K562 (cell line): ENCODE measurements at regions not wholly inside any gene's neighbourhood (a gene's known extent, or its start where the extent isn't known, plus 50 kb on each side); places are given as distances from the start of the nearest gene placed in this dataset.

Experiments used
- HDAC8 ChIP-seq: fragments of 450-650 bp; IDR thresholded peaks from 2 replicates; pipeline ENCODE4 v1.6.1; 2016; ENCODE audit warnings: mild to moderate bottlenecking, missing genetic modification characterization, moderate library complexity, missing compliant biosample characterization
- NFYB ChIP-seq: IDR thresholded peaks from 2 replicates; pipeline ENCODE4 v1.6.1; 2011; ENCODE audit warnings: mild to moderate bottlenecking, moderate library complexity; ENCODE audit not compliant: insufficient read length; ENCODE audit errors: extremely low read depth
- PML ChIP-seq: IDR thresholded peaks from 2 replicates; pipeline ENCODE4 v1.6.1; 2012; ENCODE audit warnings: low read length, inconsistent platforms
- RREB1 ChIP-seq: fragments of 250-450 bp; sonication (Bioruptor Pico); IDR thresholded peaks from 2 replicates; pipeline ENCODE4 v1.4.0; 2020
- SIN3A ChIP-seq, 2 experiments: fragments of 150-350 bp in 1 of 2; IDR thresholded peaks; 2 replicates each; pipeline ENCODE4 v1.6.1; 2011 to 2016; ENCODE audit warnings: borderline replicate concordance in 2 of 2, low read depth in 2 of 2, low read length in 2 of 2, mild to moderate bottlenecking in 2 of 2, moderate library complexity in 2 of 2; ENCODE audit not compliant: control insufficient read depth in 1 of 2
- TARDBP ChIP-seq: fragments of 450-650 bp; IDR thresholded peaks from 2 replicates; pipeline ENCODE4 v1.6.1; 2016

GRCh38 chr20:48381353-48382120 is 446.3 kb downstream of the PREX1 start:
- TF ChIP-seq TARDBP: no peak
- TF ChIP-seq NFYB: no peak
- TF ChIP-seq PML: no peak
- no peak for TF ChIP-seq HDAC8 (tag)
- TF ChIP-seq RREB1 (CRISPR knock-in tag): no peak
- TF ChIP-seq SIN3A (IDR thresholded peaks at IDR 0.05; ENCODE audit: borderline replicate concordance in 2 of 2, control insufficient read depth in 1 of 2, low read depth in 2 of 2, low read length in 2 of 2): no peak
